Endothelial cell of umbilical vein (primary cell): ENCODE measurements at regions not wholly inside any gene's neighbourhood (a gene's known extent, or its start where the extent isn't known, plus 50 kb on each side); places are given as distances from the start of the nearest gene placed in this dataset.

Source experiments
- BruUV-seq: library from RNA; stranded (reverse); fragments of 400-500 nt; replicated peaks from 2 replicates; lab custom pipeline; 2021; lab: Mats Ljungman, UMichigan
- CTCF ChIA-PET: fragments of 300-600, 350-600 bp; sonication (Branson Sonifier 250); formaldehyde crosslinking; loops from one replicate; lab custom pipeline; 2021; ENCODE audit warnings: antibody characterized with exemption, inconsistent platforms; lab: Charles Lee
- POLR2A ChIA-PET: fragments of 300-600, 350-600 bp; sonication (Branson Sonifier 250); formaldehyde crosslinking; loops from one replicate; lab custom pipeline; 2021; ENCODE audit warnings: antibody characterized with exemption, inconsistent platforms; lab: Charles Lee
- DNase-seq: peaks from one replicate; pipeline ENCODE4 v3.0.0-alpha.2; 2011; ENCODE audit warnings: low read depth, low spot score
- FAIRE-seq: peaks from 2 replicates; lab custom pipeline; 2011; peaks lifted over from hg19 to GRCh38; lab: Jason Lieb, UNC
- H2AFZ ChIP-seq: 2 replicates; pipeline ENCODE4 v1.6.0; 2012; ENCODE audit warnings: low read depth, low read length, control low read depth, inconsistent platforms
- H3K27ac ChIP-seq: 2 replicates; pipeline ENCODE4 v1.5.1; 2011; ENCODE audit warnings: low read depth, mild to moderate bottlenecking, control low read depth, low read length, moderate library complexity; ENCODE audit not compliant: insufficient read depth
- H3K27me3 ChIP-seq, 2 experiments: 2 replicates each; pipeline versions ENCODE4 v1.6.0 to v1.6.1; 2011; ENCODE audit warnings: low read length in 2 of 2, mixed read lengths in 1 of 2; ENCODE audit not compliant: control insufficient read depth in 2 of 2, insufficient read depth in 2 of 2
- H3K36me3 ChIP-seq, 2 experiments: 2 replicates in 1 of 2; 3 replicates in 1 of 2; pipeline ENCODE4 v1.5.1; 2011; ENCODE audit warnings: low read length in 2 of 2, mild to moderate bottlenecking in 1 of 2, moderate library complexity in 1 of 2; ENCODE audit not compliant: control insufficient read depth in 2 of 2, insufficient read depth in 2 of 2; ENCODE audit errors: extremely low read depth in 1 of 2
- H3K4me1 ChIP-seq: 3 replicates; pipeline ENCODE4 v1.5.1; 2011; ENCODE audit warnings: mild to moderate bottlenecking, low read length; ENCODE audit not compliant: control insufficient read depth, insufficient read depth; ENCODE audit errors: extremely low read depth
- H3K4me2 ChIP-seq: 2 replicates; pipeline ENCODE4 v1.6.1; 2011; ENCODE audit warnings: low read length, control low read depth, mixed read lengths; ENCODE audit not compliant: insufficient read depth
- H3K4me3 ChIP-seq, 3 experiments: fragments of 200-600 bp in 1 of 3; sonication (generic), shearing (Covaris generic) in 1 of 3; replicated peaks in 1 of 3; 2 replicates each; pipeline ENCODE4 v1.5.1; 2011 to 2016; ENCODE audit warnings: control low read depth in 3 of 3, low read length in 3 of 3, mild to moderate bottlenecking in 2 of 3, inconsistent platforms in 1 of 3, low read depth in 1 of 3, moderate library complexity in 1 of 3; ENCODE audit not compliant: insufficient read depth in 1 of 3
- H3K79me2 ChIP-seq: 2 replicates; pipeline ENCODE4 v1.6.0; 2012; ENCODE audit warnings: low read length, inconsistent platforms; ENCODE audit not compliant: control insufficient read depth, insufficient read depth
- H3K9ac ChIP-seq: replicated peaks from 2 replicates; pipeline ENCODE3; 2011; ENCODE audit warnings: low read length, control low read depth; ENCODE audit not compliant: insufficient read depth; ENCODE audit errors: extremely low read depth
- H3K9me1 ChIP-seq: replicated peaks from 3 replicates; pipeline ENCODE4 v1.6.0; 2011; ENCODE audit warnings: mild to moderate bottlenecking, low read length; ENCODE audit not compliant: control insufficient read depth, insufficient read depth; ENCODE audit errors: extremely low read depth
- H3K9me3 ChIP-seq: replicated peaks from 2 replicates; pipeline ENCODE4 v1.5.1; 2012; ENCODE audit warnings: low read length, inconsistent platforms; ENCODE audit not compliant: control insufficient read depth, insufficient read depth
- H4K20me1 ChIP-seq: replicated peaks from 2 replicates; pipeline ENCODE3; 2011; ENCODE audit warnings: mild to moderate bottlenecking, low read length; ENCODE audit not compliant: control insufficient read depth, insufficient read depth; ENCODE audit errors: extremely low read depth
- CTCF ChIP-seq, 2 donors: IDR thresholded peaks; 1 replicate in 1 of 2; 2 replicates in 1 of 2; pipeline ENCODE4 v1.5.1; 2011; ENCODE audit warnings: low read length in 2 of 2, mild to moderate bottlenecking in 2 of 2, moderate library complexity in 2 of 2, control low read depth in 1 of 2, inconsistent platforms in 1 of 2, low read depth in 1 of 2; ENCODE audit not compliant: insufficient read depth in 1 of 2; ENCODE audit errors: extremely low read depth in 1 of 2
- EZH2 ChIP-seq: IDR thresholded peaks from 2 replicates; pipeline ENCODE4 v1.6.1; 2012; ENCODE audit warnings: borderline replicate concordance, low read depth, mild to moderate bottlenecking, moderate library complexity, low read length, inconsistent platforms; ENCODE audit not compliant: severe bottlenecking
- FOS ChIP-seq: IDR thresholded peaks from 2 replicates; pipeline ENCODE4 v1.6.1; 2011; ENCODE audit warnings: mild to moderate bottlenecking, low read length, moderate library complexity, borderline replicate concordance; ENCODE audit not compliant: insufficient read depth
- GATA2 ChIP-seq: IDR thresholded peaks from 2 replicates; pipeline ENCODE4 v1.7.0; 2011; ENCODE audit warnings: low read depth, mild to moderate bottlenecking, moderate library complexity, mixed read lengths, low read length; ENCODE audit not compliant: insufficient read length, insufficient read depth
- JUN ChIP-seq: IDR thresholded peaks from 2 replicates; pipeline ENCODE4 v1.6.1; 2011; ENCODE audit warnings: borderline replicate concordance, low read depth; ENCODE audit not compliant: insufficient read length, insufficient read depth
- MAX ChIP-seq: IDR thresholded peaks from 2 replicates; pipeline ENCODE4 v1.6.1; 2011; ENCODE audit not compliant: insufficient read depth, insufficient read length
- MYC ChIP-seq: IDR thresholded peaks from one replicate; pipeline ENCODE4 v1.6.1; 2011; ENCODE audit warnings: mild to moderate bottlenecking, low read depth, low read length
- POLR2A ChIP-seq: IDR thresholded peaks from 2 replicates; pipeline ENCODE4 v1.6.1; 2012; ENCODE audit warnings: low read depth, mild to moderate bottlenecking, control low read depth, low read length
- POLR2AphosphoS5 ChIP-seq: IDR thresholded peaks from 2 replicates; pipeline ENCODE4 v1.6.1; 2012; ENCODE audit warnings: low read depth, mild to moderate bottlenecking, control low read depth, low read length, moderate library complexity; ENCODE audit not compliant: insufficient read depth
- dilution Hi-C: fragments of 300-500 bp; cut with MboI; formaldehyde crosslinking; loops from one replicate; pipeline ENCODE4 v1.15.0; 2019; ENCODE audit warnings: low sequenced_read_pairs; ENCODE audit not compliant: extremely low pct_ligation_motif_present
- intact Hi-C: fragments of 100-400 bp; cut with micrococcal nuclease; formaldehyde crosslinking; loops from one replicate; pipeline ENCODE4 v1.10.0; 2022

GRCh38 chr12:91772411-91772810, 373.2 kb downstream of the BTG1 start:
- ChIA-PET CTCF (no interaction called here), POLR2A (no interaction called here)
- dilution Hi-C loops (no loop called here), intact Hi-C loops (no loop called here)
- BruUV-seq, result no TSS peak
- Histone ChIP-seq H3K36me3 (no peaks in the 10 kb centered on the region), H3K79me2 (no peaks in the 10 kb centered on the region), H3K4me1 (no peaks in the 10 kb centered on the region), H3K9ac (no peak overlapping the region), H4K20me1 (no peaks in the 10 kb centered on the region), H3K27me3 (no peaks in the 10 kb centered on the region), H3K4me2 (no peak overlapping the region), H2AFZ (no peak overlapping the region), H3K27ac (no peak overlapping the region), H3K9me3 (no peaks in the 10 kb centered on the region), H3K4me3 (no peak overlapping the region), H3K9me1 (no peaks in the 10 kb centered on the region)
- FAIRE-seq (no peak), DNase-seq (no peak)
- TF ChIP-seq JUN (no peak), MAX (no peak), POLR2AphosphoS5 (no peak), EZH2 (no peak), FOS (no peak), POLR2A (no peak), CTCF (IDR thresholded peaks at IDR 0.05; ENCODE audit: extremely low read depth in 1 of 2, insufficient read depth in 1 of 2, low read depth in 1 of 2, low read length in 2 of 2) (no peak), GATA2 (no peak), MYC (no peak)
